ENCODE measurements at regions not wholly inside any gene's neighbourhood (a gene's known extent, or its start where the extent isn't known, plus 50 kb on each side); places are given as distances from the start of the nearest gene placed in this dataset.

DNA sequence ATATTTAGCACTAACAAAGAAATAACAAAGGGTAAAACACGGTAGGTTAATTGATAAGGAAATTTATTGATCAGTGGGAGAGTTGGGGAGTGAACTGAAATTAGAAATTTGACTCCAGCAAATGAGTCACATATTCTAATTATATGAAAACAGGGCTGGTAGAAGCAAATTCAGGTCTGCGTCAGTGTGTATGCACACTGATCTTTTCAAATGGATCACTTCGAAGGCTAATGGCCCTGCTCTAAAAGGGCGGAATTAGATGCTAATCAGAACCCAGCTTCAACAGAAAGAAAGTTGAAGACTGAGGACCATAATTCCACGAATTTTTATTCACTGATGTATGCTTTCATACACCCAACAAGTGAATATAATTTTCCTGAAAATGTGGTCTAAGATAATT, 762.4 kb upstream of the DPPA4 start:
- DNase-seq (ENCODE audit: low read depth in 2 of 2): no peak

GRCh38 chr3:110101361-110101760, 764.0 kb upstream of the DPPA4 start:
- DNase-seq (ENCODE audit: low read depth in 2 of 2): no peak

DNA sequence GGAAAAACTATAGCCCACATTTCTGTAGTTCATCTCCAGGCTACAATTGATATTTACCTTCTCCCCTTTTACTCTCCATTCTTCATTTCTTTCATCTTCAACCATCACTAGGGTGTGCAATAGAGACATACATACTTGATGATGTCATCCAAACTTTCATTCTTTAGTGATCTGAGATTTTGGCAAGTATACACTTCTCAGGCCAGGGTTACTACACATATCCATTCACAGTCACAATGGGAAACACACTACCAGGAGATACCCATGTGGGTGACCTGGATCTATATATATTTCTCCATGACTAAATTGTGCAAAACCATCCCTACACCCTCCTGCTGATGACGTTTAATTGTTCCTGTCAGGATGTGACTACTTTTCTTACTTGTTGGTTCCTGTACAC, 769.5 kb upstream of the DPPA4 start:
- no peak for DNase-seq (ENCODE audit: low read depth in 2 of 2)

GRCh38 chr3:110123946-110124345, 786.6 kb upstream of the DPPA4 start:
- no peak for DNase-seq (ENCODE audit: low read depth in 2 of 2)

GRCh38 chr3:110126065-110126464, 788.7 kb upstream of the DPPA4 start:
- DNase-seq (ENCODE audit: low read depth in 2 of 2): no peak

GRCh38 chr3:110133971-110134370, 796.6 kb upstream of the DPPA4 start:
- DNase-seq (ENCODE audit: low read depth in 2 of 2): no peak

DNA sequence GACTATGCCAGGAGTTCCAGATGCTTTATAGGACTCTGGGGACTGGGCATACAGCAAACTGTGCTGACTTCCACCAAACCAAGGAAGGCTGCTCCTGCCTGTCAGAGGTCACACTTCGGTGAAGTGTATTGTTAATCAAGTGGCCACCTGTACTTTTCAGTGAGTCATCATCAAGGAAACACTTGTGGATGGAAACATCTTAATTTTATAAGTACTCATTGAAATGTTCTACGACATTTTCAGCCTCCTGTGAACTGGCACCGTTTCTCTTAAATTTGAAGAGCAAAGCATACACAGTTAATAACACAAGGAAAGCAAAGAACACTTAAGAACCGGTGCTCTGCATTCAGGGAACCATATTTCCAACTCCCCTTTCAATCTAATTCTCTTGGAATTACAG, 801.7 kb upstream of the DPPA4 start:
- no peak for DNase-seq (ENCODE audit: low read depth in 2 of 2)

- DNase-seq (ENCODE audit: low read depth in 2 of 2): no peak
Observed at GRCh38 chr3:110139821-110140220, 802.5 kb upstream of the DPPA4 start.

DNA sequence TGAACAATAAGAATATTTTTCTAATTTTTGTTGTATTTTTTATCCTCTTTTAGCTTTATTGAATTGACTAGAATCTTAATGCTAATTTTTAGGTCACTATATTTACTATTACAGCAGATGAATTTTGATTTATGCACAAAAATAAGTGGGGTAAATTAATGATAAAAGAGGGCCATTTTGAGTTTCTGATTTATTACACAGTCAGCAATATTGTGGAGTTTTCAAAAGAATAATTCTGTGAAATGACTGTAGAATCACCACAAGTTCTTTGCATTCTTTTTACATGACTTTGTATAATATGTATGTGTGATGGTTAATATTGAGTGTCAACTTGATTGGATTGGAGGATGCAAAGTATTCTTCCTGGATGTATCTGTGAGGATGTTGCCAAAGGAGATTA, 812.4 kb upstream of the DPPA4 start:
- no peak for DNase-seq (ENCODE audit: low read depth in 2 of 2)

GRCh38 chr3:110157221-110157620, 819.9 kb upstream of the DPPA4 start:
- DNase-seq (ENCODE audit: low read depth in 2 of 2): no peak

- no peak for DNase-seq (ENCODE audit: low read depth in 2 of 2)
Observed at GRCh38 chr3:110164632-110165369, 827.5 kb upstream of the DPPA4 start.

- no peak for DNase-seq (ENCODE audit: low read depth in 2 of 2)
Observed at GRCh38 chr3:110165370-110165743, 828.0 kb upstream of the DPPA4 start.

GRCh38 chr3:110165753-110166152, 828.4 kb upstream of the DPPA4 start:
- DNase-seq (ENCODE audit: low read depth in 2 of 2): no peak

DNA sequence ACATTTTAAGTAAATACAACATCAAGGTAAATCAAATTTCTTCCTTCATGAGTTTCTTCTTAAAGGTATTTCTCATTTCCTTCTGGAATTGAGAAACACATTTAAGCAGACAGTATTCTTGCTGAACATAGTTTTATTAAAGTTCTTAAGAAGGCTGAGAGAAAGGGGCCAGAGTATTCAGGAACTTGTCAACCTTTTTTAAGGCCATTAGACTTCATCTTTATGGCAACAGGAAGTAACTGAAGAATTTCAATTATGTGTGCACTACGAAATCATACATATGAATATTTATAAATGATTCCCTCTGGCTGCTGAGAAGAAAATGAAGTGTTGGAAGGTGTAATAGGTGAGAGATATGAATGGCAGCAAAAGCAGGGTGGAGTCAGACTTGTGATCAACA, 829.4 kb upstream of the DPPA4 start:
- no peak for DNase-seq (ENCODE audit: low read depth in 2 of 2)

- DNase-seq (ENCODE audit: low read depth in 2 of 2): no peak
Observed at GRCh38 chr3:110174908-110175307, 837.6 kb upstream of the DPPA4 start.

GRCh38 chr3:110178965-110179364, 841.6 kb upstream of the DPPA4 start:
- no peak for DNase-seq (ENCODE audit: low read depth in 2 of 2)

GRCh38 chr3:110180733-110181132, 843.4 kb upstream of the DPPA4 start:
- no peak for DNase-seq (ENCODE audit: low read depth in 2 of 2)

GRCh38 chr3:110181226-110181625, 843.9 kb upstream of the DPPA4 start:
- DNase-seq (ENCODE audit: low read depth in 2 of 2): no peak

GRCh38 chr3:110184536-110184935, 847.2 kb upstream of the DPPA4 start:
- DNase-seq (ENCODE audit: low read depth in 2 of 2): no peak

- DNase-seq (ENCODE audit: low read depth in 2 of 2): no peak
Observed at GRCh38 chr3:110193074-110193473, 855.7 kb upstream of the DPPA4 start.

DNA sequence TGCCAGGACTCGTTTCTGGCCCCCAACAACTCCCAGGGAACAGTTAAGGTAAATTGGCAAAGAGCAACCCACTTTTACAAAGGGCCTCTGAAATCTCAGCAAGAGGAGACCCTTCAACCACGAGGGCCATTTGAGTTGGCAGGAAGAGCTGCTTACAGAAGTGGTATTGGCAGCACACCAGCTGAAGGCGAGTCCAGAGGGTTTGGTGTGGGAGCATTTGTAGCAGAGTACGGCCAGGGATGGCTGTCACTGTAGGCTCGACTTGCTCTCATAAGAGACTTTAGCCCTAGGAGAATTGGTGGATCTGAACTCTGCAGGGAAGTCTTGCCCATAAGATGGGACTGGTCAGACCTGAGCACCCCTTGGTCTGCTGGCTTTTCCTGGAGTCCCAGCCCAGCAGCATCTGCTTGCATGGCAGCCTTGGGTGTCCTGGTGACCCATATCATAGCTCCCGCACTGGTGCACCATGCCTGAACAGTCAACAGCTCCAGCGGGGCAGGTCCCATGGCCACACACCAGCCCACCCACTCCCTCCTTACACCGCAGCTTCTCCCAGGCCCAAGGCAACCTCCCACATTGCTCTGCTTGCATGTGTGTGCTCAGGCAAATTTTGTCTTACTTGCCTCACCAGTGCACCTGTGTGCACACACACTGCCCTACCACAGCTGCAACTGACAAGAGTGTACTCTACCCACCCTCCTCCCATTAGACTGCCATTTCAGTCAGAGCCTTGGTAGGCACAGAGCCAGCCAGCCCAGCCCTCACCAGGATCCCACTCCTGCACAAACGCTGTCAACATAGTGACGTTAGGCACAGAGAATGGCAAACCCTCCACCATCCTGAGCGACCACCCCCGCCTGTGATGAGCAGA, 861.6 kb upstream of the DPPA4 start:
- DNase-seq (ENCODE audit: low read depth in 2 of 2): no peak

GRCh38 chr3:110199588-110199943, 862.2 kb upstream of the DPPA4 start:
- no peak for DNase-seq (ENCODE audit: low read depth in 2 of 2)

- no peak for DNase-seq (ENCODE audit: low read depth in 2 of 2)
Observed at GRCh38 chr3:110210086-110210660, 861.4 kb upstream of the NECTIN3 start.
